Sigmoid colon (tissue), 6 donors: ENCODE measurements at regions not wholly inside any gene's neighbourhood (a gene's known extent, or its start where the extent isn't known, plus 50 kb on each side); places are given as distances from the start of the nearest gene placed in this dataset.

Experiments
- DNase-seq: peaks from one replicate; pipeline ENCODE4 v3.0.0-alpha.2; 2019
- H3K27ac ChIP-seq, 4 donors: fragments of 200-600 bp; sonication (generic); one replicate each; pipeline ENCODE4 v1.5.1; 2016 to 2019; ENCODE audit warnings: mild to moderate bottlenecking in 1 of 4
- H3K27me3 ChIP-seq, 3 donors: fragments of 200-600 bp; sonication (generic); one replicate each; pipeline ENCODE4 v1.5.1; 2019; ENCODE audit warnings: mild to moderate bottlenecking in 1 of 3
- H3K36me3 ChIP-seq, 4 donors: fragments of 200-600 bp; sonication (generic); one replicate each; pipeline ENCODE4 v1.5.1; 2016 to 2019
- H3K4me1 ChIP-seq, 4 donors: fragments of 200-600 bp; sonication (generic); one replicate each; pipeline ENCODE4 v1.5.1; 2017 to 2019
- H3K4me3 ChIP-seq, 4 donors: fragments of 200-600 bp; sonication (generic); one replicate each; pipeline ENCODE4 v1.5.1; 2017 to 2019; ENCODE audit warnings: mild to moderate bottlenecking in 2 of 4, moderate library complexity in 1 of 4
- H3K9me3 ChIP-seq, 4 donors: fragments of 200-600 bp in 3 of 4; sonication (generic) in 3 of 4; one replicate each; pipeline versions ENCODE4 v1.5.1 to v1.6.1; 2013 to 2019
- EP300 ChIP-seq, 4 donors: sonication (generic); formaldehyde crosslinking; IDR thresholded peaks; one replicate each; pipeline ENCODE4 v1.6.1; 2017; ENCODE audit warnings: antibody characterized with exemption in 4 of 4
- POLR2A ChIP-seq, 2 donors: fragments of 450-650 bp; IDR thresholded peaks; one replicate each; pipeline ENCODE4 v1.6.1; 2016; ENCODE audit warnings: antibody characterized with exemption in 2 of 2, mild to moderate bottlenecking in 2 of 2, moderate library complexity in 2 of 2
- POLR2AphosphoS5 ChIP-seq, 4 donors: sonication (generic); formaldehyde crosslinking; IDR thresholded peaks; one replicate each; pipeline ENCODE4 v1.6.1; 2017; ENCODE audit warnings: antibody characterized with exemption in 4 of 4
- WGBS, 2 donors: extraction: QIAGEN DNeasy Blood & Tissue Kit; methylation state at CpG; one replicate each; pipeline ENCODE4 v1.1.7; 2013; 5-methylcytosine and 5-hydroxymethylcytosine counted together
- intact Hi-C: fragments of 100-400 bp; cut with DNase I; formaldehyde crosslinking; loops from one replicate; pipeline ENCODE4 v1.15.1; 2023
- TF ChIP-seq, protein P1 (sequence below), 4 experiments: fragments of 450-650 bp in 3 of 4; fragments of 200-600 bp in 1 of 4; IDR thresholded peaks; one replicate each; pipeline ENCODE4 v1.5.1; 2016 to 2019; ENCODE audit warnings: antibody characterized with exemption in 4 of 4, mild to moderate bottlenecking in 3 of 4, moderate library complexity in 2 of 4
- donor health status: healthy with polysubstance abuse.
- donor health status: healthy.

DNA sequence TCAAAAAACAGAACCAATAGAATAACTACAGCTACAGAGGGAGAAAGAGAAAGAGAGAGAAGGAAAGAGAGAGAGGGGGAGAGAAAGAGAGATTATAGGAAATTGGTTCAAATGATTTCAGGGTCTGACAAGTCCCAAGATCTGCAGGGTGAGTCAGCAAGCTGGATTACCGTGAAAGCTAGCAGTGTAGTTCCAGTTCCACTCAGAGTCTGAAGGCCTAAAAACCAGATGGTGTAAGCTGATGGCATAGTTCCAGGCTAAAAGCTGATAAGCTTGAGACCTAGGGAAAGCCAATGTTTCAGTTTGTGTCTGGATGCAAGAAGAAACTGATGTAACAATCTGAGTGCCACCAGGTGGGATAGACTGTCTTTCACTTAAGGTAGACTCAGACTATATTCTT is 397.7 kb downstream of the TRIB2 start:
- TF ChIP-seq EP300 (IDR thresholded peaks at IDR 0.05) (no peak), POLR2AphosphoS5 (IDR thresholded peaks at IDR 0.05) (no peak), POLR2A (IDR thresholded peaks at IDR 0.05) (no peak)
- TF ChIP-seq, protein P1, sequence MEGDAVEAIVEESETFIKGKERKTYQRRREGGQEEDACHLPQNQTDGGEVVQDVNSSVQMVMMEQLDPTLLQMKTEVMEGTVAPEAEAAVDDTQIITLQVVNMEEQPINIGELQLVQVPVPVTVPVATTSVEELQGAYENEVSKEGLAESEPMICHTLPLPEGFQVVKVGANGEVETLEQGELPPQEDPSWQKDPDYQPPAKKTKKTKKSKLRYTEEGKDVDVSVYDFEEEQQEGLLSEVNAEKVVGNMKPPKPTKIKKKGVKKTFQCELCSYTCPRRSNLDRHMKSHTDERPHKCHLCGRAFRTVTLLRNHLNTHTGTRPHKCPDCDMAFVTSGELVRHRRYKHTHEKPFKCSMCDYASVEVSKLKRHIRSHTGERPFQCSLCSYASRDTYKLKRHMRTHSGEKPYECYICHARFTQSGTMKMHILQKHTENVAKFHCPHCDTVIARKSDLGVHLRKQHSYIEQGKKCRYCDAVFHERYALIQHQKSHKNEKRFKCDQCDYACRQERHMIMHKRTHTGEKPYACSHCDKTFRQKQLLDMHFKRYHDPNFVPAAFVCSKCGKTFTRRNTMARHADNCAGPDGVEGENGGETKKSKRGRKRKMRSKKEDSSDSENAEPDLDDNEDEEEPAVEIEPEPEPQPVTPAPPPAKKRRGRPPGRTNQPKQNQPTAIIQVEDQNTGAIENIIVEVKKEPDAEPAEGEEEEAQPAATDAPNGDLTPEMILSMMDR (IDR thresholded peaks at IDR 0.05) = no peak
- no peaks in the 10 kb centered on the region for H3K9me3 ChIP-seq
- no peak for DNase-seq
- H3K27ac ChIP-seq = no peak overlapping the region
- no peaks in the 10 kb centered on the region for H3K4me1 ChIP-seq
- intact Hi-C loops = no loop called here
- no peaks in the 10 kb centered on the region for H3K27me3 ChIP-seq
- WGBS, 2 donors = 41 to 50% methylated on average over 1 of the region's 1 CpG
- no peak overlapping the region for H3K4me3 ChIP-seq
- no peaks in the 10 kb centered on the region for H3K36me3 ChIP-seq

DNA sequence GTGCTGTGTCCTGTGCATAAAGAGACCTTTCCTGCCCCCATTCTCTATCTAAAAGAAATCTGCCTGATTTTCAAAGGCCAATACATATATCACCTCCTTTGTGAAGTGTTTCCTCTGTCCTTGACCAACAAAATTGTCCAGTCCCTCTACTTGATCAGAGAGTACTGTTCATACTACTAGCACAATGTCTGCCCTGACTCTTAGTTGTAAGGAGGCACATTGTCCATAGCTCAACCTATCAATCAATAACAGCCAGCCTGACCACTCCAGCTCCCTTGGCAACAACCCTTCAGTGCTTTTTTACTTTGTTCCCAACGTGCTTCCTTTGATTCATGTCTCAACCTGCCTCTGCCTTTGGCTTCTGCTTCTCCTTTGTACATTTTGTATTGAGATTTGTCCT is 398.9 kb downstream of the TRIB2 start:
- TF ChIP-seq, protein P1 (IDR thresholded peaks at IDR 0.05) = no peak
- TF ChIP-seq EP300 (IDR thresholded peaks at IDR 0.05) = no peak
- no peak for TF ChIP-seq POLR2A (IDR thresholded peaks at IDR 0.05)
- no peak for TF ChIP-seq POLR2AphosphoS5 (IDR thresholded peaks at IDR 0.05)
- no peak overlapping the region for H3K4me3 ChIP-seq
- intact Hi-C loops = no loop called here
- H3K36me3 ChIP-seq = no peaks in the 10 kb centered on the region
- no peak for DNase-seq
- WGBS, 2 donors = 12 to 26% methylated on average over 1 of the region's 1 CpG
- H3K27ac ChIP-seq = no peak overlapping the region
- H3K4me1 ChIP-seq = no peaks in the 10 kb centered on the region
- no peaks in the 10 kb centered on the region for H3K9me3 ChIP-seq
- H3K27me3 ChIP-seq = no peaks in the 10 kb centered on the region

DNA sequence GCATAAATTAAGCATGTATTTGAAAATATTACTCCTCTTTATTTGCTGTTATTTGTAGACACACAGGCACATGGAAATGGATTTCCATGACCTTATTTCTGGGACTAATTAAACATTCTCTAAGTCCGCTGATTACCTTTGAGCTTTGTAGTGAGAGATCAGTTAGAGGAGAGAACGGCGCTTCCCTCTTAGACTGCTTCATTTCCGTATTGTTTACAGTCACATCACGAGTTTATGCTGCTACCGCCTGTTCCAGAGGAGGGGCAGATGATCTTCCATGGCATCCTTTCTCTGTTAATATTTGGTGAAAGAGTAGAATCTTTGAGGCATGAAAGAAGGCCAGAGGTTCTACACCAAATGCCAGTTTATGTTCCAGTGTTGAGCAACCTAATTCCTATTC is 404.4 kb downstream of the TRIB2 start:
- no peaks in the 10 kb centered on the region for H3K27me3 ChIP-seq
- intact Hi-C loops = no loop called here
- 85% methylated on average over 6 of the region's 6 CpGs for WGBS, 2 donors
- H3K4me3 ChIP-seq = no peak overlapping the region
- no peak overlapping the region for H3K27ac ChIP-seq
- TF ChIP-seq, protein P1 (IDR thresholded peaks at IDR 0.05) = no peak
- TF ChIP-seq POLR2AphosphoS5 (IDR thresholded peaks at IDR 0.05) (no peak), EP300 (IDR thresholded peaks at IDR 0.05) (no peak), POLR2A (IDR thresholded peaks at IDR 0.05) (no peak)
- DNase-seq = no peak
- H3K4me1 ChIP-seq = no peaks in the 10 kb centered on the region
- H3K36me3 ChIP-seq = no peaks in the 10 kb centered on the region
- no peaks in the 10 kb centered on the region for H3K9me3 ChIP-seq

DNA sequence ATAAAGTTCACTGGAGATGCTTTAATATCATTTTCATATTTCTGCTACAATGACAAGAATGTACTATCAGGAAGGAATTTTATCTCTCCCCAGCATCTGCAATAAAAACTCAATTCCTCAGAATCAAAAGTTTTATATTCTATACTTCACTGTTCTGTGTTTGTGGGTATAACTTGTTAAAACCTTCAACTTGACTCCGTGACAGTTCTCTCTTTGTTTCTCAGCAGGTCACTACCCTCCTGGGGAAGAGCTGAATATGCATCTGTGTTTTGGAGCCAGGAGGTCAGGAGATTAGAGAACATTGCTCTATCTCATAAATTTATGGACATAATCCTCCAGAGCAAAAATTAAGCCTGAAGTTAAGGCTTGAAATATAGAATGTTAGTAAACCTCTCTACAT is 411.4 kb downstream of the TRIB2 start:
- H3K27ac ChIP-seq = no peak overlapping the region
- H3K27me3 ChIP-seq = no peaks in the 10 kb centered on the region
- no peaks in the 10 kb centered on the region for H3K4me1 ChIP-seq
- no peaks in the 10 kb centered on the region for H3K9me3 ChIP-seq
- WGBS, 2 donors = 23 to 32% methylated on average over 1 of the region's 1 CpG
- H3K36me3 ChIP-seq = no peaks in the 10 kb centered on the region
- DNase-seq = no peak
- H3K4me3 ChIP-seq = no peak overlapping the region
- TF ChIP-seq POLR2AphosphoS5 (IDR thresholded peaks at IDR 0.05) = no peak
- TF ChIP-seq, protein P1 (IDR thresholded peaks at IDR 0.05) = no peak
- intact Hi-C loops = no loop called here

DNA sequence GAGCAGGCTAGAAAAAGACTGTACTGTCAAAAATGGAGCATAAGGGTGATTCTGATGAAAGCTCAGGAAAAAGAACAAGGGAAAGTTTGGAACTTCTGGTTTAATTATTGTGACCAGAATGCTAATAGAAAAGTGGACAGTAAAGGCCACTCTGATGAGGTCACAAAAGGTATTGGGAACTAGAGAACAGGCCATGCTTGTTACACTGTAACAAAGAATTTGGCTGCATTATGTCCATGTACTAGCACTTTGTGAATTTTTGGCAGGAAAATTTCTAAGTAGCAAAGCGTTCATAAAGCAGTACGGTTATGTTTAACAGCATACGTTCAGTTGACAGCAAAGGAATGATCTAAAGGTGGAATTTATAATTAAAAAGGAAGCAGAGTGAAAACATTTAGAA is 418.6 kb downstream of the TRIB2 start:
- no peaks in the 10 kb centered on the region for H3K9me3 ChIP-seq
- no peak for TF ChIP-seq POLR2A (IDR thresholded peaks at IDR 0.05)
- TF ChIP-seq, protein P1 (IDR thresholded peaks at IDR 0.05) = no peak
- no peak for TF ChIP-seq EP300 (IDR thresholded peaks at IDR 0.05)
- no peak for TF ChIP-seq POLR2AphosphoS5 (IDR thresholded peaks at IDR 0.05)
- WGBS, 2 donors = 85 to 88% methylated on average over 3 of the region's 3 CpGs
- H3K4me1 ChIP-seq = no peaks in the 10 kb centered on the region
- H3K36me3 ChIP-seq = no peaks in the 10 kb centered on the region
- DNase-seq = no peak
- no peak overlapping the region for H3K4me3 ChIP-seq
- H3K27ac ChIP-seq = no peak overlapping the region
- intact Hi-C loops = no loop called here
- no peaks in the 10 kb centered on the region for H3K27me3 ChIP-seq
